GM18499 (cell line): ENCODE measurements at regions not wholly inside any gene's neighbourhood (a gene's known extent, or its start where the extent isn't known, plus 50 kb on each side); places are given as distances from the start of the nearest gene placed in this dataset.

Experiments used
- ATAC-seq: cut with Tn5 transposase; IDR thresholded peaks from one replicate; pipeline ENCODE4 v1.9.1; 2021; ENCODE audit warnings: moderate number of reproducible peaks; ENCODE audit not compliant: insufficient read depth, unreplicated experiment

DNA sequence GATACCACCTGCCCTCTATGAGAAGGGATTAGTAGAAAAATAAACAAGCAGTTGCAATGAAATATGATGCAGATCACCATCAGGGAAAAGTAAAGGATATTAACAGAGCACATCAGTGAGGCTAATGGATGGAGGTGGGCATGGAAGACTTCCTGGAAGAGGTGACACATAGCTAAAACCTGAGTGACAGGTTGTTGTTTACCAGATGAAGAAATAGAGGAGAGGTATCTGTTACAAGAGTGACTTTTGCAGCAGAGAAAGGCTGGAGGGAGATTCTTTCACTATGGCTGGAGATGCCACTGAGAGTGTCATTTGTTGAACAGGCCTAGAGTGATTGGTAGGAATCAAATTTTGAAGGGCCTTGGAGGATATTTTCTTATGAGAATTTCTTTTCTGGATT, 646.2 kb downstream of the GATA3 start:
- ATAC-seq = no peak

DNA sequence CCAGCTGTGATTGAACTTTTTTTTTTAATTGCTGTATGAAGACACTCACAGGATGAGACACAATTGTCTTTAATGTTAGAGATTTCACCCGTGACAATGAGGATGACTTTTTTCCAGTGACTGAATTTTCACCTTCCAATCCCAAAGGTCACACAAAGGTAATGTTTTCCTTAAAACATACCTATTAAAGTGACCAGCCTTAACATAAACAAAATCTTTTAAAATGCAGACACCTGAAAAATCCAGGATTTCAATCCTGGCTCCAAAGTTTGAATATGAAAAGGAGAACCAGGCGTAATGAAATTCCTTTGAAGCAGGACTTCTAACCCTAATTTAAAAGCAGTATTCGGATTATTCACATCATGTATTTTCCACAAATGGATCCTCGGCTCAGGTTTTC, 647.7 kb downstream of the GATA3 start:
- ATAC-seq = no peak

DNA sequence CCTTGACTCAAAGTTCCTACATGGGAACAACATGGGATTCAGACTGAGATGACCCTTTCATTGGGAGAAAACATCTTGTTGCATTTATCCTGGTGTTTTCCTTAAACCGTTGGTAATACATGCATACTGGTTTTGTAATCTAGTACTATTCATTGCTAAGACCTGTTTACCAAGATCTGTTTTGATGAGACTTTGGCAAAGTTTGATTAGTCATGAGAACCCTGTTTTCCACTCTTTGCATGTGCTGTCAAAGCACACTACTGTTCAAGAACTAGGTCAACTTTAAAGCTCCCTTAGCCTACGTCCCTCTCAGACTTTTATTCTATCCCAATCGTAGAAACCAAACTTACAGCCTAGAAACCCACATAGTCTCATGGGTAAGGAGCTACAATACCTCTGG, 650.9 kb downstream of the GATA3 start:
- no peak for ATAC-seq

DNA sequence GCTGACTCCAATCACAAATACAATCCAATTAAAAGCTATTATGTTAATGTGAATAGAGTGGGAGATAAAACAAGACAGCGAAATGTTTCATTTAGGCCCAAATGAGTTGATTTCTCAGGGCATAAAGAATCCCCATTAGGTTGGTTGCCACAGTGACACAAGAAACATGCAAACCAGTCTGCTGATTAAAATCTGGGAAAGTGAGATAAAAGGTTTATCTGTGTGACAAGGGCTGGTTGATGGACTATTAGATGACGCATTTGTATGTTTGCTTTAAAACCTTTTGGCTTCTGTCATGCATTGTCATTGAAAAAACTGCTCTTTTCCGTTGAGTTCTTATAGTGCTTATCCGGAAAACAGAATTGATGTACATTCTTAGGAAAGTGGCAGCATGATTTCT, 658.2 kb downstream of the GATA3 start:
- no peak for ATAC-seq

DNA sequence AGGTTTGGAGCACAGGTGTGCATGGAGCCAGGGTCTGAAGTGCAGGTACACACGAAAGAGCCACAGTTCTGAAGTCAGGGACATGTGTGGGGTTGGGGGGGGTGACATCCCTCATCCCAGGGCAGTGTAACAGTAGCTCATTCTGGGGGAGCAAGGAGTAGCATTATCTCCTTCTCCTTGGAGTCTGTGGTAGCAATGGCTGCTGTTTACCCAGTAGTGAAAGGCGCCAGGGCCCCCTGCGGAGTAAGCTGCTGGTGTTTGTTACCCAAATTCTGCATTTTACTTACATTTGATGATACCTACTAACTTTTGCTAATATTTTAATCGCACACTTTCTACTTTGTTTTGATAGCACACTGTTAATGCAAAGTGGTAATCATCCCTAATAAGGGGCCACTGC, 665.5 kb downstream of the GATA3 start:
- no peak for ATAC-seq

DNA sequence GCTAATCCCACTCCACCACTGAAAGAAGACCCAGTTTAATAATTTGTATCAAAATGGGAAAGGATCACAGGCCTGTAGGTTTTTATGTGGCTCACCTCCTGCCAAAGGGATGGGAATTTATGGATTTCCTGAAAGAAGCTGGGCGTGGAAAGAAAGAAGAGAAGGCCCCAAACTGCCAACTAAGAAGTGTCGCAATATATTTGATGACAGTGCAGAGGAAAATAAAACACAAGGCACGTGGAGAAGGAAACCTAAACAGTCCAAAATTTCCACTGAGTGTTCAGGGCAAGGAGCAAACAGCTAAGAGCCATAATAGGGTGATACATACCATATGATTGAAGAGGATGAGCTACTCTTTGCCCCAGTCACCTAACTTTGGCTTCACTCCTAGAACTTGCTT, 667.2 kb downstream of the GATA3 start:
- no peak for ATAC-seq

DNA sequence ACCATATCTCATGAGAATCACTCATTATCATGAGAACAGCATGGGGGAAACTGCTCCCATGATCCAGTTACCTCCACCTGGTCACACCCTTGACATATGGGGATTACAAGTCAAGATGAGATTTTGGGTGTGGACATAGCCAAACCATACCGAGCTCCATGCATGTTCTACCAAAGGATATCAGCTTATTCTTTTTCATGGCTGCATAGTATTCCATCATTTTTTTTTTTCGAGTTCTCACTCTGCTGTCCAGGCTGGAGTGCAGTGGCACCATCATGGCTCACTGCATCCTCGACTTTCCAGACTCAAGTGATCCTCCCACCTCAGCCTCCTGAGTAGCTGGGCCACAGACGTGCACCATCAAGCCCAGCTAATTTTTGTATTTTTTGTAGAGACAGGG, 668.3 kb downstream of the GATA3 start:
- ATAC-seq = no peak

DNA sequence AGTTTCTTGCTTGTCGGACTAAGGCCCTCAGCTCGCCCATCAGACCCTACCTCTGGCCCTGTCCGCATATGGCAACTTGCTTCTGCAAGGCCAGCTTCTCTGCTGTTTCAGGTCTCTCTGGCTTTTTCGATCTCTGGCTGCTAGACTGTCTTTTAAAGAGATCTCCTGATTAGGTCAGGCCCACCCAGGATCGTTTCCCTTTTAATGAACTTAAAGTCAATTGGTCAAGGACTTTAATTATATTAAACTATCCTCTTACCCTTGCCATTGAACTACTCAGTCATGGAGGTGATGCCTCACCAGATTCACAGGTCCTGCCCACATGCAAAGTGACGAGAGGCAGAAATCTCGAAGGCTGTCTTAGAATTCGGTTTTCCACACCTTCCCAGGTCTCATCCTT, 670.9 kb downstream of the GATA3 start:
- no peak for ATAC-seq

DNA sequence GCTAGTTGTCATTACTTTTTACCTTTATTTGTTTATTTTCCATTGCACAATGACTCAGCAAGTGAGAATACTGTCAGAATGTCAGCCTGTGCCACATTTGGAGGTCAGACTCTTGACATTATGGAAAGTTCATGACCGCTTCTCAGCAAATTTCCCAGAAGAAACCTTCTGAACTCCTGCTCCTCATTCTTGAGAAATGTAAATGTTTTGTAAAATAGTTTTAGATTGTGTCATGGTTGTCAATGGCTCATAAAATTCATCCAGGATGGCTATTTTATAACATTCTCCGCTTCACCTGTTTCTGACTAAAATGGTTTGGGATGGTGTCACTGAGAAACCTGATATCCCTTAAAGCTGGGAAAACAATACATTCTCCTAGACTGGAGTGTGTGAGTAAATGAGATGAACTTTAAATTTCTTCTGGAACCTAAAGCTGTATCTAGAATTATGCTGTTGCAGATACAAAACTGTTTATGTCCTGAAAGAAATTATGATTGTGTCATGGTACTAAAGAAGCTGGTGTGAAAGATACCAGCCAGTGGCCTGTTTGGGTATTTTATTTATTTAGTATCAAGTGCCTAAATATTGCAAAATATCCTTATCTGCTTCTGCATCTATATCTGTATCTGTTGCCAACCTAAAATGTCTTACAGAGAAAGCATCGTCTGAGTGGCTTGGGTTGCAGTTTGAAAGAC, 671.7 kb downstream of the GATA3 start:
- no peak for ATAC-seq

DNA sequence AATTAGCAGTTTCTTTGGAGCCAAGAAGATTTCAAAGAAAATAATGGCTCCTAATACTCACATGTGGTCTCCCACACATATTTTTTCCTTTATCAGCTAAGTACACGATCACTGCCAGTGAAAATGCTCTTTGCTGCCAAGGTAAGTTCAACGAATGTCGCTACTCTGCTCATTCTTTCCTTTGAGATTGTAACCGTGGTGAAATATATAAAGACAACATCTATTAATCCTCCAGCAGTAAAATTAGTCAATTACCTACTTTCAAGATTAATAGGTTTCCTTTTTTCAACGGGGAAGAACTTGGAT, 672.2 kb downstream of the GATA3 start:
- no peak for ATAC-seq

DNA sequence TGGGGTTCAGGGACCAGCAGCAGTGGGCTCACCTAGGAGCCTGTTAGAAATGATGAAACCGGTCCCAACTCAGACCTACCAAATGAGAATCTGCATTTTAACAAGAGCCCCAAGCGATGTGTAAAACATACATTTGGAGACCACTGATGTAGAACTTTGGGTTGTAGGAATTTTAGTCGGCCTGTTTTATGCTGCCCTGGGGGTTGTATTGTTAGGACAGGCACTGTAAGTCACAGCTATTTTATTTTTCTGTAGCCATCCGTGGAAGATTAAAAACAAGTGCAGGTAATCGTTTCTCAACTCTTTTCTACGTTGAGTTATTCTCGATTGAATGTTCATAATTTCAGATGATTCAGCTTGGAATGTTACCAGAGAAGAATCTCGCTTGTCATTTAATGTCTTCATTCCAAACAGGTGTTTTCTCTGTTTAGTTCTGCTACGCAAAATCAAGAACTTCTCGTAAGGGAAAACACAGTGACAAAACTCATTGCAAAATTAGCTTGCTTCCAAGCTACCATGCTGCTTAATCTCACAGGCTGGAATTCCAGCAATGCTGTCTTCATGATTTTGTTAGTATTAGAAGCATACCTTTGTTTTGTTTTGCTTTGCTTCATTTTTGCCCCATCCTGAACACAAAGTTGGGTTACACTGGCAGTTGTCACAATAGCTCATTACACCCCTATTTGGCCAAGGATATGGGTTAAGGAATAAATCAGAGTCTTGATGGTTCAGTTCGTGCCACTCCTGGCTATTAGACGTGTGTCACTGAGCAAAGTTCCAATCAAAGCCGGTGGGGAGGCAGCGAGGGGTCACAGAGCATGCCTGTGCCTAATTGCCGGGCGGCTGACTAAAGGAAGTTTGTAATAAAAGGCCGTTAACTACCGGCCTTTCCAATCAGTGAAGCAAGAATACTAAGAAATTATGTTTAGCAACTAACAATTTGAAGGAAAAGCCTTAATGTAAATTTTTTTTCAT, 676.9 kb downstream of the GATA3 start:
- ATAC-seq = no peak

DNA sequence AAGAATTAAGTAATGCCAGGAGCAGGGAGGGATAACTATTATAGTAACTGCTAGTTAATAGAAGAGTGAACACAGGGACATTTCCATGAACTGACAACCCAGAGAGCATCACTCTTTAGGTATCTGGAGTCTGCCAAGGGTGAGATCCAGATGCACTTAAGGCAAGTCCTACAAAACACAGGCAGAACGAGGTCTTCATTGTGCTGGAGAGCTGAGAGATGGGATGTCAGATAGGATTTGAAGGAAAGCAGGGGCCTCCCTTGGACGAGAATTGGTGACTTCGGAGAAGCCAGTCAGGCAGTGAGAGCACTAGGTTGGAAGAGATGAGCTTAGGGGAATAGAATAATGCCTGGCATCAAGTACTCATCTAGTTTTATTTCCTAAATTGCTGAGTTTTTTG, 684.5 kb downstream of the GATA3 start:
- ATAC-seq = no peak

DNA sequence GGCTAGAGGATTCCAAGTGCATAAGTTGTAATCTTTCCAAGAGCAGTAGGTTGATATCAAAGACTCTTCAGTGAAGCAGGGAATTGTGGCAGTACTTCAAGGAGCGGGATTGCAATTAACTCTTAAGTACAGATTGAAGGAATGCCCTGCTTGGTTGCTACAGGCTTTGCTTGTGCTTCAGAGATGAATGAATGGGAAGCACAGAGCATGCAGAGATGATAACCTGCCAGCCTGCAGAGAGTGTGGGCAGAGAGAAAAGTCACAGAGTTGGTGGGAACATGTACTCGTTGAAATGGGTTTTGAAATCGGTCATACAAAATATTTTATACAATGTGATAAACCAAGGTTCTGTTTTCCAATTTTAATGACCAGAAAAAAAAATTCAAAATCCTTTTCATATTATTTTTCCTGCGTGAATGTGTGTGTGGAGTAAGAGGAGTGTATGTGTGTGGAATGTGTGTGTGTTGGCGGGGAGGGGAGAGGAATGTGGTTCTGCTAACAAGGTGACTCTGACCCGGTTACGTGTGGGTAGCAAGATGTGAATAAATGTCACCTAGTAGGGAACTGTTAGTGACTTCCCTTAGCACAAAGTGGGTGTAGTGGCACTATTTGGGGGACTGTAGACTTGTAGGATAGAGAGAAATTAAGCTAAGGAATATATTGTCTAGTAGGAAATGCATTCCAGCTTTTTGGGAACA, 697.8 kb downstream of the GATA3 start:
- ATAC-seq = no peak

DNA sequence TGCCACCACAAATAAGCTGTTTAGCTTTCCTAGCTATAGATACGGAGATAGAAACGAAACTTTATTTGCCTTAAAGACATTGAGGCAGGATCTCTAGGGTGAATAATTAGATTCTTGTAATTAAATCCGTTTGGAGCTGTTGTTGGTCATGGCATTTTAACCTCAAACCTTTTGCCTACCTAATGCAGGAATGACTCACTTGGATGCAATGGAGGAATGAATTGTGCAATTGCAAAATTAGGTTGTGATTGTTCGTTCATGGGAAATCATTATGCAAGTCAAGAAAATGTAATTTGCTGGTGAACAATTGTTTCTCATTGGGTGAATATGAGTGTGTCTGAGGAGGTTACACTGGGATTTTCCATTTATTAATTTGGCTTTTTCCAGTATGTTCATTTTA, 703.5 kb downstream of the GATA3 start:
- no peak for ATAC-seq

DNA sequence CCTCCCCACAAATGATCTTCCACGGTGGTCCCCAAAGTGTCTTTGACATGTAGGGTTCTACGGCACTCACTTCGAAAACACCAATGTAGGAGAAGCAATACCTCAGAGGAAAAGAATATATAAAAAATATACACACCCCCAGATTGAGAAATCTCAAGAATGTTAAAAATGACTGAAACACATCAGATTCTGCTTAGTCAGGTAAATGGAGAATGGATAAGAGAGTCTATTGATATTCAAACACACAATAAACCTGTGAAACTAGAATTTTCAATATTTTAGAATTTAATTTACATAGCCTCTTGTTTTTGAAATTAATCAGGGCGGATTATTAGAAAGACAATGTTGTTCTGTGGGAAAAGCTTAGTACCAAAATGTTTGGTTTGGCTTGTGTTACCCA, 712.4 kb downstream of the GATA3 start:
- no peak for ATAC-seq

DNA sequence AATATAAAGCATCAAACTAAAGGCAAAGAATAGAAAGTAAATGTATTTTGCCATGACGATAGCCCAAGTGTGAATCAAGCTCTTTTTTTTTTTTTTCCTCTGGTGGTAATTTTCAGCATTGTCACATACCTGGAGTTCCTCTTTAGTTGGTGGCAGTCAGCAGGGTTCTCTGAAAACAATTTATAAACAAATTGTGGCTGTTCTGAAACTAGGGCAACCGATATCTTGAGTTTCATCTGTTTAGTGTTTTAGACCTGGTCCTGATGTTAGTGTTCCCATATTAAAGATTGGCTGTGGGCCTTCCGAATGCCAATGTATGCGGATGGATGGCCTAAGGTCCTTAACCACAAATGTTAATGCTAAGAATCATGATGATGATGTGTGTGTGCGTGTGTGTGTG, 713.1 kb downstream of the GATA3 start:
- no peak for ATAC-seq

DNA sequence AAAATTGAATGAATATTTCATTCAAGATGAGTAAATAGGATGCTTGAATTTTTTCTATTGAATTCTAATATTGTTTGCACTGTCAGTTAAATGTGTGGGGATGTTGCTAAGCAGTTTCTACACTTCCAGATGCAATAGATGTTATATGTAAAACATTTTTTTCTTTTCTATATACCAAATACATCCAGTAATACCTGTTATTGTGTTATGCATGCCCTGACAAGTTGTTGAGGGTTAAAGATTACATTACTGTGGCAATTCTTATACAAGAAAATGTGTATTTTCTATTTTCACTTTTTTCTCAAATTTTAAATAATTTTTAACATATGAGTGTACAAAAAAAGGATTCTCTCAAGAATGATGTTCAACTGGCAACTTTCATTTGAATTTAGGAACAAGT, 713.9 kb downstream of the GATA3 start:
- ATAC-seq = no peak

DNA sequence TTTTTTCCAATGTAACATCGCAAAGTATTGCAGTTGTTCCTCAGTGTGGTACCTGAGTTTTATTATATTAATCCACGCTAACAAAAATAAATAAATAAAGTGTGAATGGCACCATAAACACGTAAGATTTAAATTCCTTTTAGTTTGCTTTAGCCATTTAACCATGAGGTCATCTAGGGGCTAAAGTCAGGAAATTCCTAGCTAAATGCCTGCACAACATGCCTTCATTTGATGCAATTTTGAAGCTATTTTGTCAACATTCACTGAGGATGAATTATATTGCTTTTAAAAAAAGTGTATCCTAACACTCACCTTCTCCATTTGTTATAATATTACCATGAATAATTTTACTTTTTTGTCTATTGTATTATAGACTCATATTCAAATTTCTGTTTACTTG, 714.4 kb downstream of the GATA3 start:
- ATAC-seq = no peak

DNA sequence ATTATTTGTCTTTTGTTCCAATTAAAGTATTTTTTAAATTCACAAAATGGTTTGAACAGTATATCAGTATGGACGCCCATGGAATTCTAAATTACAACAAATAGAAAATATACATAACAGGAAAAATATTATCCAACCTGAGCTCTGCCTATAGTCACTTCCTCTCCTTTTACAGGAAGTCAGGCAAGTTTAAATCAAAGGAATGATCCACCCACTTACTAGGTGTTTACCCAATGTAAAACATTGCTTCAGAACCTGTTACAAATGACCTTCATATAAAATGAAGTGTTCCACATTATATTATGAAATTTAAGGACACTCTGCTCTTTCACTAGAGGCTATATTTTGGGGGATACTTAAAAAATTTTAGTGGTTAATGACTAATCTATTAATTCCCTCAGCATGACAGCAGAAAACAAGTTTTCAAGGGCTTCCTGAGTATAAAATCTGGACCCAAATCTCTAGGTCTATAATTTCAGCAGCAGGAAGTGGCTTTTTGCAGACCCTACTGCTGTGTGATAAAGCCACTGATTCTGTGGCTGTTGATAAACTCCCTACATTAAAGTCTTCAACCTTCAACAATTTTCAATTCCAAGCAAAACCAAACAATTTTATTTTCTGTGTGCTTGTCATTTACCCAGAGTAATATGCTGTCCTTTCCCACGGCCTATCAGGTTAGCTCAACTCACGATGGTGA, 722.6 kb downstream of the GATA3 start:
- no peak for ATAC-seq

DNA sequence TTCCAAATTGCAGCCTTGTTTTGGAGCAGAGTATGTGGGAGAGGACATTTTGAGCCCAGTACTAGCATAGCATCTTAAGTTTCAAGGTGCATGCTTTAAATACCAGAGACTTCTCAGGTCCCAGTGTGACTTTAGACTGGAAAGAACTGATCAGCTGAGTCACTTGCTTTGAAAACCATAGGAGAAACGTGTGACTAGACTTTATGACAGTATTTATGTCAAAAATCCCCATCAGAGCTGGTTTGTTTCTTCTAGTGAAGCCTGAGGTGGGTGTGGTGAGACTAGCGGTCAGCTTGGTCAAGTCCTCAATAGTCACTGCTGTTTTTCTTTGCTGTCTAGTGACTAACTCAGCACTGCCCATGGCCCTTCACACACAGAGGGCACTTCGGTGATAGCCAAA, 724.2 kb downstream of the GATA3 start:
- no peak for ATAC-seq

DNA sequence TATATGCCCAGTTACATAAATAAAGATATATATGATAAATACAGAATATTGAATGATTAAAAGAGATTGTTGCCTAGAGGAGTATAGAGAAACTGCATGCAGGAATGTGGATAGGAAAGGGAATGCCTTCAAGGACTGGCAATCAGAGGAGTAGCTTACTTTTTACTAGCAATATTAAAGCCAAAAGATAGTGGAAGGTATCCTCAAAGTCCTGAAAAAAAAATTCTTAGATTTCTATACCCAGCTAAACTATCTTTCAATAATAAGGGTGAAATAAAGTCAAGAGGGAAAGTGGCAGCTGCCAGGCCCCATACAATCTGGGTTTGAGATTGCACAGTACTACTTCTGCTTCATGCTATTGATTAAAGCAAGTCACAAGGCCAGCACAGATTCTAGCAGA, 733.2 kb downstream of the GATA3 start:
- no peak for ATAC-seq
